SK-N-SH (cell line): ENCODE measurements at regions not wholly inside any gene's neighbourhood (a gene's known extent, or its start where the extent isn't known, plus 50 kb on each side); places are given as distances from the start of the nearest gene placed in this dataset.

Source experiments
- EP300 ChIP-seq, 2 experiments: IDR thresholded peaks; 2 replicates each; pipeline versions ENCODE4 v1.4.0 to v1.6.1; 2012; ENCODE audit warnings: borderline replicate concordance in 1 of 2, low read depth in 1 of 2, low read length in 1 of 2
- EZH2phosphoT487 ChIP-seq: fragments of 200-600 bp; sonication (generic); IDR thresholded peaks from 2 replicates; pipeline ENCODE4 v1.6.1; 2017; ENCODE audit warnings: low read depth, mixed run types, mild to moderate bottlenecking, antibody characterized with exemption, moderate library complexity, borderline replicate concordance
- FOSL2 ChIP-seq: IDR thresholded peaks from 2 replicates; pipeline ENCODE4 v1.4.0; 2012; ENCODE audit warnings: low read depth, mild to moderate bottlenecking, moderate library complexity, borderline replicate concordance
- MXI1 ChIP-seq: IDR thresholded peaks from 2 replicates; pipeline ENCODE4 v1.6.1; 2012; ENCODE audit warnings: mild to moderate bottlenecking, low read depth, low read length, improper control_type of control experiment
- POLR2AphosphoS5 ChIP-seq: IDR thresholded peaks from 2 replicates; pipeline ENCODE4 v1.6.1; 2012; ENCODE audit warnings: low read depth, low read length
- RAD21 ChIP-seq: IDR thresholded peaks from 2 replicates; pipeline ENCODE4 v1.6.1; 2012; ENCODE audit warnings: mild to moderate bottlenecking, low read length
- RFX5 ChIP-seq: IDR thresholded peaks from 2 replicates; pipeline ENCODE4 v1.6.1; 2012; ENCODE audit warnings: mild to moderate bottlenecking, improper control_type of control experiment, low read length
- RXRA ChIP-seq: IDR thresholded peaks from 2 replicates; pipeline ENCODE4 v1.4.0; 2012; ENCODE audit warnings: low read depth, mild to moderate bottlenecking, borderline replicate concordance
- TEAD4 ChIP-seq: IDR thresholded peaks from 2 replicates; pipeline ENCODE4 v1.4.0; 2012; ENCODE audit warnings: mild to moderate bottlenecking, borderline replicate concordance; ENCODE audit not compliant: insufficient read depth
- YY1 ChIP-seq: IDR thresholded peaks from 2 replicates; pipeline ENCODE4 v1.4.0; 2012; ENCODE audit warnings: low read depth, mild to moderate bottlenecking
- TF ChIP-seq, protein P1 (sequence below): fragments of 200-600 bp; sonication (generic); IDR thresholded peaks from 2 replicates; pipeline ENCODE4 v1.6.1; 2017; ENCODE audit warnings: antibody characterized with exemption, mild to moderate bottlenecking, moderate library complexity
- TF ChIP-seq, protein P2 (sequence below): fragments of 150-350 bp; IDR thresholded peaks from 2 replicates; pipeline ENCODE4 v1.6.1; 2016; ENCODE audit warnings: mild to moderate bottlenecking, low read depth, low read length
- TF ChIP-seq, protein P3 (sequence below): IDR thresholded peaks from 2 replicates; pipeline ENCODE4 v1.4.0; 2012; ENCODE audit warnings: low read depth, borderline replicate concordance
- TF ChIP-seq, protein P4 (sequence below): IDR thresholded peaks from 2 replicates; pipeline ENCODE4 v1.6.1; 2012; ENCODE audit warnings: mild to moderate bottlenecking, low read depth, low read length, moderate library complexity

DNA sequence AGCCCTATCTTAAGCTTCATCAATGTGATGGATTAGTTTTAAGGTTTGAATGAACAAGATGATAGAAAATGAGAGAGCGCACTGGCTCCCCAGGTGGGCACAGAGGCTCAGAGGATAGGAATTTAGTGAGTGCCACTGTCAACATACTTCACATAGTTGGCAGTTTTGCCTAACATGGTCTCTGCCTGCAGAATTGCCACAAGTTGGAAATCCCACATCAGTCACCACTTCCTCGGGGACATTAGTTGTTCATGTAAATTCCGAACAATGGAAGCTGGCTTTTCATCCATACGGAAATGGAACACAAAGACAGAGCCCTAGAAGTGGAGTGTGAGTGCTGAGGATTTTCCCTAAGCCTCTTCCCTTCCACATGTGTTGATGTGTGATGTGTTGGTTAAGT, 123.9 kb upstream of the PHACTR1 start:
- TF ChIP-seq, protein P1, sequence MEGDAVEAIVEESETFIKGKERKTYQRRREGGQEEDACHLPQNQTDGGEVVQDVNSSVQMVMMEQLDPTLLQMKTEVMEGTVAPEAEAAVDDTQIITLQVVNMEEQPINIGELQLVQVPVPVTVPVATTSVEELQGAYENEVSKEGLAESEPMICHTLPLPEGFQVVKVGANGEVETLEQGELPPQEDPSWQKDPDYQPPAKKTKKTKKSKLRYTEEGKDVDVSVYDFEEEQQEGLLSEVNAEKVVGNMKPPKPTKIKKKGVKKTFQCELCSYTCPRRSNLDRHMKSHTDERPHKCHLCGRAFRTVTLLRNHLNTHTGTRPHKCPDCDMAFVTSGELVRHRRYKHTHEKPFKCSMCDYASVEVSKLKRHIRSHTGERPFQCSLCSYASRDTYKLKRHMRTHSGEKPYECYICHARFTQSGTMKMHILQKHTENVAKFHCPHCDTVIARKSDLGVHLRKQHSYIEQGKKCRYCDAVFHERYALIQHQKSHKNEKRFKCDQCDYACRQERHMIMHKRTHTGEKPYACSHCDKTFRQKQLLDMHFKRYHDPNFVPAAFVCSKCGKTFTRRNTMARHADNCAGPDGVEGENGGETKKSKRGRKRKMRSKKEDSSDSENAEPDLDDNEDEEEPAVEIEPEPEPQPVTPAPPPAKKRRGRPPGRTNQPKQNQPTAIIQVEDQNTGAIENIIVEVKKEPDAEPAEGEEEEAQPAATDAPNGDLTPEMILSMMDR: no peak
- TF ChIP-seq EZH2phosphoT487: no peak
- no peak for TF ChIP-seq MXI1
- TF ChIP-seq, protein P2, sequence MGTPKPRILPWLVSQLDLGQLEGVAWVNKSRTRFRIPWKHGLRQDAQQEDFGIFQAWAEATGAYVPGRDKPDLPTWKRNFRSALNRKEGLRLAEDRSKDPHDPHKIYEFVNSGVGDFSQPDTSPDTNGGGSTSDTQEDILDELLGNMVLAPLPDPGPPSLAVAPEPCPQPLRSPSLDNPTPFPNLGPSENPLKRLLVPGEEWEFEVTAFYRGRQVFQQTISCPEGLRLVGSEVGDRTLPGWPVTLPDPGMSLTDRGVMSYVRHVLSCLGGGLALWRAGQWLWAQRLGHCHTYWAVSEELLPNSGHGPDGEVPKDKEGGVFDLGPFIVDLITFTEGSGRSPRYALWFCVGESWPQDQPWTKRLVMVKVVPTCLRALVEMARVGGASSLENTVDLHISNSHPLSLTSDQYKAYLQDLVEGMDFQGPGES: no peak
- no peak for TF ChIP-seq RXRA
- TF ChIP-seq, protein P3, sequence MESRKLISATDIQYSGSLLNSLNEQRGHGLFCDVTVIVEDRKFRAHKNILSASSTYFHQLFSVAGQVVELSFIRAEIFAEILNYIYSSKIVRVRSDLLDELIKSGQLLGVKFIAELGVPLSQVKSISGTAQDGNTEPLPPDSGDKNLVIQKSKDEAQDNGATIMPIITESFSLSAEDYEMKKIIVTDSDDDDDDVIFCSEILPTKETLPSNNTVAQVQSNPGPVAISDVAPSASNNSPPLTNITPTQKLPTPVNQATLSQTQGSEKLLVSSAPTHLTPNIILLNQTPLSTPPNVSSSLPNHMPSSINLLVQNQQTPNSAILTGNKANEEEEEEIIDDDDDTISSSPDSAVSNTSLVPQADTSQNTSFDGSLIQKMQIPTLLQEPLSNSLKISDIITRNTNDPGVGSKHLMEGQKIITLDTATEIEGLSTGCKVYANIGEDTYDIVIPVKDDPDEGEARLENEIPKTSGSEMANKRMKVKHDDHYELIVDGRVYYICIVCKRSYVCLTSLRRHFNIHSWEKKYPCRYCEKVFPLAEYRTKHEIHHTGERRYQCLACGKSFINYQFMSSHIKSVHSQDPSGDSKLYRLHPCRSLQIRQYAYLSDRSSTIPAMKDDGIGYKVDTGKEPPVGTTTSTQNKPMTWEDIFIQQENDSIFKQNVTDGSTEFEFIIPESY: no peak
- TF ChIP-seq RFX5: no peak
- no peak for TF ChIP-seq YY1
- TF ChIP-seq, protein P4, sequence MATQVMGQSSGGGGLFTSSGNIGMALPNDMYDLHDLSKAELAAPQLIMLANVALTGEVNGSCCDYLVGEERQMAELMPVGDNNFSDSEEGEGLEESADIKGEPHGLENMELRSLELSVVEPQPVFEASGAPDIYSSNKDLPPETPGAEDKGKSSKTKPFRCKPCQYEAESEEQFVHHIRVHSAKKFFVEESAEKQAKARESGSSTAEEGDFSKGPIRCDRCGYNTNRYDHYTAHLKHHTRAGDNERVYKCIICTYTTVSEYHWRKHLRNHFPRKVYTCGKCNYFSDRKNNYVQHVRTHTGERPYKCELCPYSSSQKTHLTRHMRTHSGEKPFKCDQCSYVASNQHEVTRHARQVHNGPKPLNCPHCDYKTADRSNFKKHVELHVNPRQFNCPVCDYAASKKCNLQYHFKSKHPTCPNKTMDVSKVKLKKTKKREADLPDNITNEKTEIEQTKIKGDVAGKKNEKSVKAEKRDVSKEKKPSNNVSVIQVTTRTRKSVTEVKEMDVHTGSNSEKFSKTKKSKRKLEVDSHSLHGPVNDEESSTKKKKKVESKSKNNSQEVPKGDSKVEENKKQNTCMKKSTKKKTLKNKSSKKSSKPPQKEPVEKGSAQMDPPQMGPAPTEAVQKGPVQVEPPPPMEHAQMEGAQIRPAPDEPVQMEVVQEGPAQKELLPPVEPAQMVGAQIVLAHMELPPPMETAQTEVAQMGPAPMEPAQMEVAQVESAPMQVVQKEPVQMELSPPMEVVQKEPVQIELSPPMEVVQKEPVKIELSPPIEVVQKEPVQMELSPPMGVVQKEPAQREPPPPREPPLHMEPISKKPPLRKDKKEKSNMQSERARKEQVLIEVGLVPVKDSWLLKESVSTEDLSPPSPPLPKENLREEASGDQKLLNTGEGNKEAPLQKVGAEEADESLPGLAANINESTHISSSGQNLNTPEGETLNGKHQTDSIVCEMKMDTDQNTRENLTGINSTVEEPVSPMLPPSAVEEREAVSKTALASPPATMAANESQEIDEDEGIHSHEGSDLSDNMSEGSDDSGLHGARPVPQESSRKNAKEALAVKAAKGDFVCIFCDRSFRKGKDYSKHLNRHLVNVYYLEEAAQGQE: no peak
- TF ChIP-seq POLR2AphosphoS5: no peak
- TF ChIP-seq FOSL2: no peak
- TF ChIP-seq TEAD4: no peak
- TF ChIP-seq RAD21: no peak
- no peak for TF ChIP-seq EP300 (IDR thresholded peaks at IDR 0.05; ENCODE audit: borderline replicate concordance in 1 of 2, low read depth in 1 of 2, low read length in 1 of 2)
